ENCODE measurements at regions not wholly inside any gene's neighbourhood (a gene's known extent, or its start where the extent isn't known, plus 50 kb on each side); places are given as distances from the start of the nearest gene placed in this dataset.
"Not testable (repeated sequence)": the region's sequence is repeated elsewhere in the genome, so short reads cannot be mapped to it uniquely, and the experiment has no call there.

DNA sequence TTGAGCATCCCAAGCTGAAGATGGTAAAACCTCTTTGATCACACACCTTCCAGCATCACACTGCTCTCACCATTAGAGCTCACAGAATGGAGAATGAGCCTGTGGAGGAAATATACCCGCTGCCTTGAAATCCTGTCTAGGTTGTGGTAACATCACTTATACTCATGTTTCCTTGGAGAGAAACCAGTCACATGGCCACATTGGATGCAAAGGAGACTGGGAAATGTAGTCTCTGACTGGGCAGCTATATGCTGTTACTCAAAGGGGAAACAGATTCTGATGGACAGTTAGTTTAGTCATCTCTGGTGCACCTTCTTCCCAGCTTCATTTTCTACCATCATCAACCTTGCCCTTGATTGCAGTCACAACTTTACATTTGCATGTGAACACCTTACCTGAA, 286.3 kb downstream of the ANKRD50 start:
- DNase-seq (ENCODE audit: low read depth): no peak

- no peak for DNase-seq (ENCODE audit: low read depth)
Measured at GRCh38 chr4:124427095-124427767, 285.3 kb downstream of the ANKRD50 start.

- no peak for DNase-seq (ENCODE audit: low read depth)
Measured at GRCh38 chr4:124428648-124429047, 283.9 kb downstream of the ANKRD50 start.

GRCh38 chr4:124429746-124430250, 282.7 kb downstream of the ANKRD50 start:
- DNase-seq (ENCODE audit: low read depth): no peak

DNA sequence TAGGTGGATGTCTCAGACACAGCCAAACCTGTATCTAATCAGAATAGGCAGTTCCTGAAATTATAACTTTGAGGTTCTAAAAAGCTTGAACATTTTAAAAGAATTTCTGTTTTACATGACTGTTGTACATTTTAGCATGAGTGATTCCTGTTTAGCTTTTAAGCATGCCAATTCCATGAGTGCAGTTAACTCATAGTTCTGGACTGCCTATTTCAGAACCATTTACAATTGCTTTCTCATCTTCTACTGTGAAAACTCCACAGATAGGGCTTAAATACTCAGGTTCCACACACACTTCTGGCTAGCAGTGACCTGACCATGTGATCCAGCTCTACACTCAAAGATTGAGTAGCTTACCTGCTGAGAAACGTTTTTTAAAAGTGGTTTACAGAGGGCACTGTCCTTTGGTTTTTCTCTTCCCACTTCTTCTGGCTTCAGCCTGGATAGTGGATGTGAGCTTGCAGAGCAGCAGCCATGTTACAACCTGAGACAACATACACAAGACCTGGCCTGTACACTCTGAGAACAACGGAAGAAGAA, 280.8 kb downstream of the ANKRD50 start:
- DNase-seq (ENCODE audit: low read depth): no peak

GRCh38 chr4:124432500-124432899, 280.0 kb downstream of the ANKRD50 start:
- DNase-seq (ENCODE audit: low read depth): no peak

- DNase-seq (ENCODE audit: low read depth): no peak
Measured at GRCh38 chr4:124433044-124433443, 279.5 kb downstream of the ANKRD50 start.

DNA sequence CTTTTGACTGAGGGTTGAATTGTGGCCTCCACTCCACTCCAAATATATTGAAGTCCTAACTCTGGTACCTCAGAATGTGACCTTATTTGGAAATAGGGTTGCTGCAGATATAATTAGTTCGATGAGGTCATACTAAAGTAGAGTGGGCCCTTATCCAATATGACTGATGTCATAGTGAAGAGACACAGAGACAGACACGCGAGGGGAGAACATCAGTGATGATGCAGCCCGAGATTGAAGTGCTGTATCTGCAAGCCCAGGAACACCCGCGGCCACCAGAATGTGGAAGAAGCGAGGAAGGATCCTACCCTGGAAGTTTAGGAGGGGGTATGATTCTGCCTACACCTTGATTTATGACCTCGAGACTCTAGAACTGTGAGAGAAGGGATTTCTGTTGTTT, 279.0 kb downstream of the ANKRD50 start:
- DNase-seq (ENCODE audit: low read depth): no peak

GRCh38 chr4:124435274-124435950, 277.1 kb downstream of the ANKRD50 start:
- no peak for DNase-seq (ENCODE audit: low read depth)

GRCh38 chr4:124437853-124438495, 274.6 kb downstream of the ANKRD50 start:
- no peak for DNase-seq (ENCODE audit: low read depth)

GRCh38 chr4:124445071-124445470, 267.5 kb downstream of the ANKRD50 start:
- DNase-seq (ENCODE audit: low read depth): no peak

- no peak for DNase-seq (ENCODE audit: low read depth)
Measured at GRCh38 chr4:124449881-124450280, 262.7 kb downstream of the ANKRD50 start.

GRCh38 chr4:124450851-124451250, 261.7 kb downstream of the ANKRD50 start:
- no peak for DNase-seq (ENCODE audit: low read depth)

DNA sequence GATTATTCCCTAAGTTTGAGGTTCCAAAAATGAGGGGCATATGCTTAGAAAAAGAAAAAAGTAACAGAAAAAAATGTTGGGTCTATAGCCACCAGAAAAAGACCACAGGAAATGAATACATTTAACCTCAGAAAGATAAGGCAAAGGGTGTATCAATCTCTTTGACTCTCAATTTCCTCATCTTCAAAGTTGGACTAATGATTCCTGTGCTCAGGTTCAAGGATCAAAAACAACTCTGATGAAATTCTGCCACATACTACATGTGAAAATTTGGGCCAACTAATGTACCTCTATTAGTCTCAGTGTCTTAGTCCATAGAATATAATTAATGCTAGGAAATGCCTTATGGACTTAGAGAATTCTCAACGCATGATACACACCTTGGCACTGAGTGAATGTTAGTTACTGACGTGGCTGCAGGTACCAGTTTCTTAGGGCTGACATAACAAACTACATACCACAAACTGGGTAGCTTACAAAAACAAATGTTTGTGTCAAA, 257.7 kb downstream of the ANKRD50 start:
- no peak for DNase-seq (ENCODE audit: low read depth)

DNA sequence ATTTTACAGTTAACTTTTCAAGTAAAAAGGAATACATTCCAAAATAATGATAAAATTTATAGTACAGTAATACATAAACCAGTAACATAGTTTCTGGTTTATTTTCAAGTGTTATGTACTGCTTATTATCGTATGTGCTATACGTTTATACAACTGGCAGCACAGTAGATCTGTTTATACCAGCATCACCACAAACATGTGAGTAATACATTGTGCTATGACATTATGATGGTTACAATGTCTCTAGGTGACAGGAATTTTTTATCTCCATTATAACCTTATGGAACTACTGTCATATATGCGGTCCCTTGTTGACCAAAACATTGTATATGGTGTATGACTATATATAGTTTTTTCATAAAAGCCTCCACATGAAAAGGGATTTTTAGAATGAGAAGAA, 256.9 kb downstream of the ANKRD50 start:
- no peak for DNase-seq (ENCODE audit: low read depth)

GRCh38 chr4:124459196-124459940, 253.2 kb downstream of the ANKRD50 start:
- no peak for DNase-seq (ENCODE audit: low read depth)

- no peak for DNase-seq (ENCODE audit: low read depth)
Measured at GRCh38 chr4:124459941-124460310, 252.6 kb downstream of the ANKRD50 start.

DNA sequence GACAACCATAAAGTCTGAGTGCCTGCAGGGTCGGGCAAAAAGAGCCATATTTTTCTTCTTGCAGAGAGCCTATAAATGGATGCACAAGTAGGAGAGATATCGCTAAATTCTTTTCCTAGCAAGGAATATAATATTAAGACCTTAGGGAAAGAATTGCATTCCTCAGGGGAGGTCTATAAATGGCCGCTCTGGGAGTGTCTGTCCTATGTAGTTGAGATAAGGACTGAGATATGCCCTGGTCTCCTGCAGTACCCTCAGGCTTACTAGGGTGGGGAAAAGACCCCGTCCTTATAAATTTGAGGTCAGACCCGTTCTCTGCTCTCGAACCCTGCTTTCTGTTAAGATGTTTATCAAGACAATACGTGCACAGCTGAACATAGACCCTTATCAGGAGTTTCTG, 250.9 kb downstream of the ANKRD50 start:
- DNase-seq (ENCODE audit: low read depth): not testable (repeated sequence)

DNA sequence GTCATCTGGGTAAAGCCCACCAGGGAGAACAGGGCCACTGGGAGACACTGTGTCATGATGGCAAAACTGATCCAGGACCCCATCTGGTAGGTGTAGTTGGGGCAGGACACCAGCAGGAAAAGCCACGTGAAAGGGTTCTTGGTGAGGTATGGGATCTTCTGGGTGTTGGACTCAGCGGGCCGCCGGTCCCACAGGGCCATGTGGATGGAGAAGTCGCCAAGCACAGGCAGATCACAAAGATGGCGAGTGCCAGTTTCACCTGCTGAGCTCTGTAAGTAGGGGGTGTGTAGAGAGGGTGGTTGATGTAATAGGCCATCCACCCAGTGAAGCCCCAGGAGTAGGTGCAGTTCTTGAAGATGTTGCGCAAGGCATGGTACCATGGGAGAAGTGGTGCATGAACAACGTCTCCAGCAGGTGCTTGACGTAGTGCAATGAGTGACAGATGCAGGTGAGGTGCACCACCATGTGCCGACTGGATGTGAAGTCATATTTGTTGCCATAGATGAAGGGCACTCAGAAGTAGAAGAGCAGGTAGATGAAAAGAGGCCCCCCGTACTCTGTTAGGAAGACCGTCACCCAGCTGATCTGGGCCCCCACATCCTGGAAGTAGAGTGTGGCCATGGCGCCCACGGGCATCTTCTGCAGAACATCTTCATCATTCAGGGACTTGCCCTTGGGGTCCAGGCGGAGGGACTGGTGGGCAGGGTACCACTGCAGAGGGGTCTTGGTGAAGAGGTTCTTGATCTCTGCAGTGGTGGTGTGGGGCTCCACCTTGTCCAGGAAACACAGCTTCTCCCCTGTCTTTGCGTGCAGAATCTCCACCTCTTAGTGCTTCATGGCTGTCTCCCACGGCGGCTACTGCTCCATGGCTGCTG, 249.3 kb downstream of the ANKRD50 start:
- DNase-seq (ENCODE audit: low read depth): no peak

DNA sequence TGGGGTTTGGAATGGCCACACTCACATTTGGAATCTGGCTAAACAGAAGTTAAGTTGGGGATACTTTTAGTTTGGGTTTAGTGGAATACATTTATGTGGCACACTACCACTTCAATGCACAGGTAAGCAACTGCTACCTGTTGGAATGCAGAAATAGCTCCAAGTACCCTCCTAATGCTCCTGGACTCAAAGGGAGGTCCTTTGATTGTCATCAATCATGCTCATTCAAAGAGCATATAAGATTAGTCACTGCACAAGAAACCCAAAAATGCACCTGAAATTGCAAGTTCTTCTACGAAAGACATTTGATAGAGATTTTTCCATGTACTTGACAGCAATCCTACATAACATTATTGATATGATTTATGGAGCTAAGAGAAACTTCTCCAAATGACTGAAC, 247.7 kb downstream of the ANKRD50 start:
- DNase-seq (ENCODE audit: low read depth): no peak

- no peak for DNase-seq (ENCODE audit: low read depth)
Measured at GRCh38 chr4:124468360-124468759, 244.2 kb downstream of the ANKRD50 start.

Data from activated T-helper 1 cell treated with Interleukin-2 at 50 U/mL for 16 hours (primary cell).